ENCODE measurements at regions not wholly inside any gene's neighbourhood (a gene's known extent, or its start where the extent isn't known, plus 50 kb on each side); places are given as distances from the start of the nearest gene placed in this dataset.

DNA sequence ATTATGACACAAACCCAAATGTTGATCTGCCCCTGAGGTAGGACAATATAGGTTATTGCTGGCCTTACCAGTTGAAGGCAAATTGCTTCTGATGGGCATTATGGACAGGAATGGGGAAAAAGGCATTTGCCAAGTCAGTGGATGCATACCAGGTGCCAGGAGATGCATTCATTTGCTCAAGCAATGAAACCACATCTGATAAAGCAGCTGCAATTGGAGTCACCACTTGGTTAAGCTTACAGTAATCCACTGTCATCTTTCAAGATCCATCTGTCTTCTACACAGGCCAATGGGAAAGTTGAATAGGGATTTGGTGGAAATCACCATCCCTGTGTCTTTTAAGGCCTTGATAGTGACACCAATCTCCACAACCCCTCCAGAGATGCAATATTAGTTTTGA lies 648.6 kb downstream of the COL12A1 start:
- Histone ChIP-seq H3K4me3 (ENCODE audit: insufficient read depth, low read length) (no peak overlapping the region), H3K27ac (ENCODE audit: low read depth, low read length) (no peak overlapping the region), H3K4me2 (ENCODE audit: insufficient read depth, low read length) (no peak overlapping the region), H3K4me1 (ENCODE audit: insufficient read depth, low read length) (peaks cover under 1% of the 10 kb centered on the region), H2AFZ (ENCODE audit: low read length) (no peak overlapping the region), H4K20me1 (ENCODE audit: insufficient read depth, low read length) (no peaks in the 10 kb centered on the region), H3K36me3 (ENCODE audit: insufficient read depth, low read length) (no peaks in the 10 kb centered on the region), H3K27me3 (ENCODE audit: insufficient read depth, low read length) (no peaks in the 10 kb centered on the region), H3K9me3 (ENCODE audit: low read depth, low read length) (no peaks in the 10 kb centered on the region), H3K79me2 (ENCODE audit: insufficient read depth, low read length) (no peaks in the 10 kb centered on the region)
- DNase-seq (ENCODE audit: insufficient read length, low spot score, missing footprints) = no peak
- TF ChIP-seq CTCF (IDR thresholded peaks at IDR 0.05; ENCODE audit: extremely low read depth, low read depth, low read length) = no peak

DNA sequence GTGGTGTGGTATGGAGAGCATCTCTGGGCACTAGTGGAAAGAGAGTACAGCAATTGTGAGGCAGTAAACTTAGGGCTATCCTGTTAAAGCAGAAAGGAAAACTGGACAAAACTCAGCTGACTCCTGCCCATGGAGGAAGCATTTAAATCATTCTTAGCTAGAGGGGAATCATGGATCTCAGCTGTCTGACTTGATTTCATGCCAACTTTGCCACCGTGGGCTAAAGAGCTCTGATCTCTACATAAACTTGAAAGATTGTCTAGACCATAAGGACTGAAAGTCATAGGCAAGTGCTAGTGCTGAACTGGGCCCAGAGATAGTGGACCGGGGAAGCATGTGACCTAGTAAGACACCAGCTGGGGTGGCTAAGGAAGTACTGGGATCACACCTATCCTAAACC lies 651.8 kb downstream of the COL12A1 start:
- Histone ChIP-seq H3K4me2 (ENCODE audit: insufficient read depth, low read length) (no peak overlapping the region), H2AFZ (ENCODE audit: low read length) (peak overlapping the region; percentile 46), H3K36me3 (ENCODE audit: insufficient read depth, low read length) (no peaks in the 10 kb centered on the region)

DNA sequence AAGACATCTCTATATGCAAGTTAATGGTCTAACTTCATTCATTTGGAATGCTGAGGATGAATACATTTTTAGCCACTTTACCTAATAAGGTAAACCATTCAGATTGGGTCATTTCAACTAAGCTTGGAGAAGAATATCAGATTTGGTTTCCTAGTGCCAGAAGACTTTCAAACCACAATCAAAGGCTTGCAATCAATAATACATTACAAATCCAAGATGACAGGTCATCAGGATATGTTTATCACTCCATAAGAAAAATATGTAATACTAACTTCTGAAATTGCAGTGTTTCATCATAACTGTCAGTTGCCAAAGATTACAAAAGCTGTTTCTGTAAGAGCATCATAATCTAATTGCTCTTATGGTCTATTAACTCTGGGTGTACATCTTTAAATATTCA lies 654.0 kb downstream of the COL12A1 start:
- Histone ChIP-seq H3K27me3 (ENCODE audit: insufficient read depth, low read length) (no peaks in the 10 kb centered on the region), H3K4me3 (ENCODE audit: insufficient read depth, low read length) (no peak overlapping the region), H3K4me1 (ENCODE audit: insufficient read depth, low read length) (peaks cover 9% of the 10 kb centered on the region), H3K4me2 (ENCODE audit: insufficient read depth, low read length) (peak overlapping the region; percentile 11), H3K9me3 (ENCODE audit: low read depth, low read length) (no peaks in the 10 kb centered on the region), H3K79me2 (ENCODE audit: insufficient read depth, low read length) (no peaks in the 10 kb centered on the region), H3K36me3 (ENCODE audit: insufficient read depth, low read length) (no peaks in the 10 kb centered on the region), H3K27ac (ENCODE audit: low read depth, low read length) (no peak overlapping the region), H4K20me1 (ENCODE audit: insufficient read depth, low read length) (no peaks in the 10 kb centered on the region), H2AFZ (ENCODE audit: low read length) (no peak overlapping the region)
- DNase-seq (ENCODE audit: insufficient read length, low spot score, missing footprints) = no peak
- no peak for TF ChIP-seq CTCF (IDR thresholded peaks at IDR 0.05; ENCODE audit: extremely low read depth, low read depth, low read length)

More for the DNA sequence above, 651.8 kb downstream of the COL12A1 start:
- TF ChIP-seq CTCF (IDR thresholded peaks at IDR 0.05; ENCODE audit: extremely low read depth, low read depth, low read length) = no peak
- H3K9me3 ChIP-seq (ENCODE audit: low read depth, low read length) = no peaks in the 10 kb centered on the region
- H3K79me2 ChIP-seq (ENCODE audit: insufficient read depth, low read length) = no peaks in the 10 kb centered on the region
- no peak overlapping the region for H3K4me3 ChIP-seq (ENCODE audit: insufficient read depth, low read length)
- H3K27ac ChIP-seq (ENCODE audit: low read depth, low read length) = no peak overlapping the region
- no peak for DNase-seq (ENCODE audit: insufficient read length, low spot score, missing footprints)
- H3K27me3 ChIP-seq (ENCODE audit: insufficient read depth, low read length) = no peaks in the 10 kb centered on the region
- no peaks in the 10 kb centered on the region for H4K20me1 ChIP-seq (ENCODE audit: insufficient read depth, low read length)
- H3K4me1 ChIP-seq (ENCODE audit: insufficient read depth, low read length) = peaks cover 9% of the 10 kb centered on the region

- TF ChIP-seq CTCF (IDR thresholded peaks at IDR 0.05; ENCODE audit: extremely low read depth, low read depth, low read length) = no peak
- Histone ChIP-seq H3K36me3 (ENCODE audit: insufficient read depth, low read length) (no peaks in the 10 kb centered on the region), H3K27ac (ENCODE audit: low read depth, low read length) (no peak overlapping the region), H3K4me3 (ENCODE audit: insufficient read depth, low read length) (no peak overlapping the region), H2AFZ (ENCODE audit: low read length) (no peak overlapping the region), H4K20me1 (ENCODE audit: insufficient read depth, low read length) (no peaks in the 10 kb centered on the region), H3K4me1 (ENCODE audit: insufficient read depth, low read length) (peaks cover 9% of the 10 kb centered on the region), H3K27me3 (ENCODE audit: insufficient read depth, low read length) (no peaks in the 10 kb centered on the region), H3K9me3 (ENCODE audit: low read depth, low read length) (no peaks in the 10 kb centered on the region), H3K79me2 (ENCODE audit: insufficient read depth, low read length) (no peaks in the 10 kb centered on the region), H3K4me2 (ENCODE audit: insufficient read depth, low read length) (no peak overlapping the region)
- DNase-seq (ENCODE audit: insufficient read length, low spot score, missing footprints) = no peak
Measured at GRCh38 chr6:74550821-74551220, 655.0 kb downstream of the COL12A1 start.

Data from osteoblast (primary cell).